Erythroblast (primary cell): ENCODE measurements at regions not wholly inside any gene's neighbourhood (a gene's known extent, or its start where the extent isn't known, plus 50 kb on each side); places are given as distances from the start of the nearest gene placed in this dataset.

Source experiments
- GATA1 ChIP-seq: IDR thresholded peaks from 2 replicates; pipeline ENCODE4 v1.6.1; 2011; ENCODE audit warnings: low read depth, mild to moderate bottlenecking, control low read depth, low read length, moderate library complexity
- POLR2A ChIP-seq: IDR thresholded peaks from 2 replicates; pipeline ENCODE4 v1.6.1; 2011; ENCODE audit warnings: mild to moderate bottlenecking, low read length

DNA sequence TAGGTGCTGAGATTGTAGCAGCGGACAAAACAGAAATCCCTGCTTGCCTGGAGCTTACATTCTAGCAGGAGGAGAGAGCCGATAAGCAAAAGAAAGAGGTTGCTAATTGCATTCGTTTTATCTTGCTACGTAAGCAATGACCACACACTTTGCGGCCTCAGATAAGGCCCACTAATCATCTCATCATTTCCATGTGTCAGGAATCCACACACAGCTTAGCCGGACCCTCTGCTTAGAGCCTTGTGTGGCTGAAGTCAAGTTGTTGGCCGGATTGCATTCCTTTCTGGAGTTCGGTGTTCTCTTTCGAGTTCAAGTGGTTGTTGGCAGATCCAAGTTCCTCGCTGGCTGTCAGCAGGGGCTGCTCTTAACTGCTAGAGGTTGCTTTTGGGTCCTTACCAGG lies 101.6 kb downstream of the CHST1 start:
- TF ChIP-seq POLR2A (no peak), GATA1 (no peak)
